IMR-90 (cell line): ENCODE measurements at regions not wholly inside any gene's neighbourhood (a gene's known extent, or its start where the extent isn't known, plus 50 kb on each side); places are given as distances from the start of the nearest gene placed in this dataset.

Source experiments
- ATAC-seq: fragments of 200-7000 bp; cut with Tn5 transposase; 2 replicates; pipeline ENCODE4 v1.9.1; 2020; ENCODE audit warnings: low read depth, mild to moderate bottlenecking, moderate library complexity
- BruUV-seq: library from RNA; stranded (reverse); fragments of 400-500 nt; replicated peaks from 2 replicates; lab custom pipeline; 2021; lab: Mats Ljungman, UMichigan
- CTCF ChIA-PET: fragments of 300-600 bp; formaldehyde crosslinking; extraction: SDS; loops from one replicate; lab custom pipeline; 2021; ENCODE audit warnings: antibody characterized with exemption; lab: Yijun Ruan, JAX
- POLR2A ChIA-PET: fragments of 300-600 bp; sonication (Branson Sonifier 250); formaldehyde crosslinking; loops from one replicate; lab custom pipeline; 2022; ENCODE audit warnings: antibody characterized with exemption; ENCODE audit not compliant: unreplicated experiment; lab: Charles Lee
- DNase-seq: peaks from one replicate; pipeline ENCODE4 v3.0.0; 2013
- H2AFZ ChIP-seq: replicated peaks from 2 replicates; pipeline ENCODE3; 2013; ENCODE audit warnings: low read length, mild to moderate bottlenecking; ENCODE audit not compliant: poor library complexity
- H2AK5ac ChIP-seq: 2 replicates; pipeline ENCODE4 v1.6.1; 2013; ENCODE audit warnings: low read depth, low read length, inconsistent platforms
- H2AK9ac ChIP-seq: replicated peaks from 2 replicates; pipeline ENCODE3; 2013; ENCODE audit warnings: mild to moderate bottlenecking, low read depth, low read length, moderate library complexity; ENCODE audit not compliant: poor library complexity
- H2BK120ac ChIP-seq: 2 replicates; pipeline ENCODE4 v1.6.1; 2013; ENCODE audit warnings: low read depth, low read length, inconsistent platforms
- H2BK15ac ChIP-seq: 3 replicates; pipeline ENCODE4 v1.6.1; 2013; ENCODE audit warnings: low read depth, low read length, inconsistent platforms
- H2BK20ac ChIP-seq: 2 replicates; pipeline ENCODE4 v1.6.1; 2013; ENCODE audit warnings: low read depth, mild to moderate bottlenecking, inconsistent platforms, low read length, moderate library complexity
- H2BK5ac ChIP-seq: 2 replicates; pipeline ENCODE4 v1.6.1; 2013; ENCODE audit warnings: mild to moderate bottlenecking, low read depth, low read length, inconsistent platforms; ENCODE audit not compliant: poor library complexity, severe bottlenecking
- H3K14ac ChIP-seq: replicated peaks from 2 replicates; pipeline ENCODE4 v1.6.1; 2013; ENCODE audit warnings: low read depth, low read length, inconsistent platforms
- H3K18ac ChIP-seq: 2 replicates; pipeline ENCODE4 v1.6.1; 2013; ENCODE audit warnings: low read depth, low read length, control low read depth
- H3K23ac ChIP-seq: 2 replicates; pipeline ENCODE4 v1.6.1; 2013; ENCODE audit warnings: low read depth, low read length, inconsistent platforms
- H3K27ac ChIP-seq: 2 replicates; pipeline ENCODE4 v1.5.1; 2013; ENCODE audit warnings: mild to moderate bottlenecking, control low read depth, low read length; ENCODE audit not compliant: insufficient read depth
- H3K27me3 ChIP-seq: 2 replicates; pipeline ENCODE4 v1.6.1; 2013; ENCODE audit warnings: low read length; ENCODE audit not compliant: control insufficient read depth, insufficient read depth
- H3K36me3 ChIP-seq: 2 replicates; pipeline ENCODE4 v1.6.1; 2013; ENCODE audit warnings: low read length, mixed read lengths; ENCODE audit not compliant: control insufficient read depth, insufficient read depth
- H3K4ac ChIP-seq: 2 replicates; pipeline ENCODE4 v1.6.1; 2013; ENCODE audit warnings: low read depth, low read length, inconsistent platforms
- H3K4me1 ChIP-seq: 2 replicates; pipeline ENCODE4 v1.6.1; 2013; ENCODE audit warnings: low read length, mixed read lengths; ENCODE audit not compliant: control insufficient read depth, insufficient read depth
- H3K4me2 ChIP-seq: 2 replicates; pipeline ENCODE4 v1.6.1; 2013; ENCODE audit warnings: low read depth, mild to moderate bottlenecking, control low read depth, low read length, moderate library complexity
- H3K4me3 ChIP-seq: 2 replicates; pipeline ENCODE4 v1.5.1; 2013; ENCODE audit warnings: low read depth, mild to moderate bottlenecking, control low read depth, low read length, moderate library complexity; ENCODE audit not compliant: insufficient read depth
- H3K56ac ChIP-seq: 2 replicates; pipeline ENCODE4 v1.6.1; 2013; ENCODE audit warnings: low read length, inconsistent platforms; ENCODE audit not compliant: insufficient read depth; ENCODE audit errors: extremely low read depth
- H3K79me1 ChIP-seq, 2 experiments: 2 replicates each; pipeline ENCODE4 v1.6.1; 2013; ENCODE audit warnings: low read length in 2 of 2, inconsistent platforms in 1 of 2, low read depth in 1 of 2
- H3K9ac ChIP-seq: 2 replicates; pipeline ENCODE4 v1.6.1; 2013; ENCODE audit warnings: low read depth, low read length, control low read depth
- H3K9me1 ChIP-seq: 2 replicates; pipeline ENCODE4 v1.6.1; 2013; ENCODE audit warnings: low read length, inconsistent platforms; ENCODE audit not compliant: insufficient read depth
- H3K9me3 ChIP-seq: 2 replicates; pipeline ENCODE4 v1.6.1; 2013; ENCODE audit warnings: low read length; ENCODE audit not compliant: control insufficient read depth, insufficient read depth
- H4K20me1 ChIP-seq: 2 replicates; pipeline ENCODE4 v1.6.1; 2013; ENCODE audit warnings: low read length, inconsistent platforms; ENCODE audit not compliant: insufficient read depth
- H4K5ac ChIP-seq: 2 replicates; pipeline ENCODE4 v1.6.1; 2013; ENCODE audit warnings: mild to moderate bottlenecking, low read depth, low read length, control low read depth
- H4K8ac ChIP-seq, 2 experiments: 2 replicates each; pipeline ENCODE4 v1.6.1; 2013; ENCODE audit warnings: low read depth in 2 of 2, low read length in 2 of 2, control low read depth in 1 of 2, inconsistent platforms in 1 of 2
- H4K91ac ChIP-seq: 2 replicates; pipeline ENCODE4 v1.6.1; 2013; ENCODE audit warnings: low read depth, low read length, inconsistent platforms; ENCODE audit not compliant: insufficient read depth
- BHLHE40 ChIP-seq: fragments of 150-350 bp; IDR thresholded peaks from 2 replicates; pipeline ENCODE4 v1.6.1; 2016; ENCODE audit warnings: mild to moderate bottlenecking, low read depth, low read length
- MAFK ChIP-seq: IDR thresholded peaks from 2 replicates; pipeline ENCODE4 v1.6.1; 2012; ENCODE audit warnings: low read depth, low read length, improper control_type of control experiment
- MAZ ChIP-seq: IDR thresholded peaks from 2 replicates; pipeline ENCODE4 v1.6.1; 2012; ENCODE audit warnings: low read depth, mild to moderate bottlenecking, low read length, improper control_type of control experiment, moderate library complexity, borderline replicate concordance
- MXI1 ChIP-seq: IDR thresholded peaks from 2 replicates; pipeline ENCODE4 v1.6.1; 2012; ENCODE audit warnings: low read depth, mild to moderate bottlenecking, low read length, moderate library complexity, borderline replicate concordance
- NFE2L2 ChIP-seq: fragments of 150-350 bp; IDR thresholded peaks from 2 replicates; pipeline ENCODE4 v1.6.1; 2016; ENCODE audit warnings: low read depth, mild to moderate bottlenecking, low read length
- POLR2A ChIP-seq: IDR thresholded peaks from 2 replicates; pipeline ENCODE4 v1.6.1; 2012; ENCODE audit warnings: mild to moderate bottlenecking, low read depth, low read length
- RFX5 ChIP-seq: IDR thresholded peaks from 2 replicates; pipeline ENCODE4 v1.8.0; 2012; ENCODE audit warnings: low read depth, mild to moderate bottlenecking, low read length, moderate library complexity
- SMC3 ChIP-seq: fragments of 150-350 bp; IDR thresholded peaks from 2 replicates; pipeline ENCODE4 v1.6.1; 2016; ENCODE audit warnings: low read depth, mild to moderate bottlenecking, antibody characterized with exemption, low read length, moderate library complexity
- USF2 ChIP-seq: fragments of 150-350 bp; IDR thresholded peaks from 2 replicates; pipeline ENCODE4 v1.6.1; 2017; ENCODE audit warnings: mild to moderate bottlenecking, antibody characterized with exemption, low read length, low read depth
- WGBS, 2 experiments: methylation state at CpG; one replicate each; pipeline versions ENCODE4 v1.1.5 to v1.1.7; 2013; ENCODE audit warnings: missing lambda C conversion rate in 2 of 2; ENCODE audit not compliant: insufficient read length in 1 of 2; ENCODE audit errors: extremely low coverage in 2 of 2; 5-methylcytosine and 5-hydroxymethylcytosine counted together
- dilution Hi-C: fragments of 300-500 bp; cut with HindIII; formaldehyde crosslinking; loops from one replicate; pipeline ENCODE4 v1.14.3; 2018; ENCODE audit warnings: low sequenced_read_pairs; ENCODE audit not compliant: unreplicated experiment
- in situ Hi-C: fragments of 300-500 bp; cut with MboI; formaldehyde crosslinking; loops from 3 replicates; pipeline ENCODE4 v1.14.3; 2019; ENCODE audit warnings: low sequenced_read_pairs, inconsistent platforms, mixed read lengths
- intact Hi-C: fragments of 100-400 bp; cut with micrococcal nuclease; formaldehyde crosslinking; loops from 2 replicates; pipeline ENCODE4 v1.10.0; 2022
- TF ChIP-seq, protein P1 (sequence below): fragments of 150-350 bp; IDR thresholded peaks from 2 replicates; pipeline ENCODE4 v1.6.1; 2016; ENCODE audit warnings: low read depth, mild to moderate bottlenecking, low read length, moderate library complexity, borderline replicate concordance

DNA sequence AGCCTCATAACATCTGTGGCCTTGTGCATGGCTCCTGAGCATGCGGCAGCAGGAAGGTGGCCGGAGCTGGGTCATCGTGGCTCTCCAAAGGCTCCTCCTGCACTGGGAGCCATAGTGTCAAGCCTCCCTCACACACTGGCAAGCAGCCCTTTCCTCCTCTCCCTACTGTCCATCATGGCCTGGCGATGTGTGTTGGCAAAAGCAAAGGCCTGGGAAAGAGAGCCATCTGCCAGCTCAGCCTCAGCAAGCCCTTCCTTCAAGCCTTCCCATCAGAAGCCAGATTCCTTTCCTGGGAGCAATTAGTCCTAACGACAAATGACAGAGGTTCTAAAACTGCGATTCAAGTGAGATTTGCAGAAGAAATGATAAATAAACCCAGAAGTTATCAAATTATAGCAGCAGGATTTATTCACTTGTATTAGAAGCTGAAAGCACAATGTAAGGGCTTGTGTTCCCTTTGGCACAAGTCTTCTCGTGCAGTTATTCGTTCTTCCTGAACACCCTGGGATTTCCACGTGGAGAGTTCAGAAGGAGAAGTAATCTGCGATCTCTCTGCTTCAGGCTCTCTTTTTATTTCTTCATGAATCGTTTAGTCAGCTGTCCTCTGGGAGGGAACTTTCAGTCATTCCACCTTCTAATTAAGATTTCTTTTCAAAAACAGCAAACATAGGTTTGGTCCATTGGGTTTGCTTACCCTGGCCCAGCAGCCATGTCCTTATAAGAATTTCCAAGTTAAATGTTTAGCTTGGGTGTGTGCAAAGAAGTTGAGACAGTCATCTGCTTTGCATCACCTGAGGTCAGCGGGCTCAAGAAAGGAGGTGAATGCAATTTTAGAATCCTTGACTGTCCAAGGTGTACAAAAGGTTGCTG is 110.3 kb upstream of the TMC3 start:
- Histone ChIP-seq H3K4me3 (no peak overlapping the region), H3K9ac (no peak overlapping the region), H4K8ac (no peak overlapping the region), H3K36me3 (no peaks in the 10 kb centered on the region), H3K4me1 (no peaks in the 10 kb centered on the region), H3K4me2 (no peak overlapping the region), H2AK5ac (no peak overlapping the region), H3K14ac (no peak overlapping the region), H3K18ac (no peak overlapping the region), H3K9me1 (0 out of 2 replicates have a peak, but pooled peaks cover 3% of the 10 kb centered on the region), H3K27ac (no peak overlapping the region), H4K91ac (no peak overlapping the region), H4K20me1 (no peaks in the 10 kb centered on the region), H2BK5ac (no peak overlapping the region), H3K23ac (no peak overlapping the region), H2AK9ac (peak overlapping the region; percentile 10), H2BK20ac (no peak overlapping the region), H3K4ac (no peak overlapping the region), H2BK120ac (no peak overlapping the region), H4K5ac (no peak overlapping the region), H2AFZ (no peak overlapping the region), H3K9me3 (no peaks in the 10 kb centered on the region), H3K79me1 (no peaks in the 10 kb centered on the region), H3K56ac (no peak overlapping the region), H2BK15ac (no peak overlapping the region), H3K27me3 (no peaks in the 10 kb centered on the region)
- DNase-seq, result no peak
- dilution Hi-C loops (no loop called here), in situ Hi-C loops (loop anchor here (5.0 kb wide), 1 partner anchor 713 kb away; no protein-coding TSS in a partner anchor), intact Hi-C loops (loop anchor here (5.0 kb wide), 1 partner anchor 158 kb away; no protein-coding TSS in a partner anchor)
- TF ChIP-seq RFX5, result no peak
- TF ChIP-seq USF2, result no peak
- TF ChIP-seq POLR2A, result no peak
- TF ChIP-seq BHLHE40, result no peak
- TF ChIP-seq, protein P1, sequence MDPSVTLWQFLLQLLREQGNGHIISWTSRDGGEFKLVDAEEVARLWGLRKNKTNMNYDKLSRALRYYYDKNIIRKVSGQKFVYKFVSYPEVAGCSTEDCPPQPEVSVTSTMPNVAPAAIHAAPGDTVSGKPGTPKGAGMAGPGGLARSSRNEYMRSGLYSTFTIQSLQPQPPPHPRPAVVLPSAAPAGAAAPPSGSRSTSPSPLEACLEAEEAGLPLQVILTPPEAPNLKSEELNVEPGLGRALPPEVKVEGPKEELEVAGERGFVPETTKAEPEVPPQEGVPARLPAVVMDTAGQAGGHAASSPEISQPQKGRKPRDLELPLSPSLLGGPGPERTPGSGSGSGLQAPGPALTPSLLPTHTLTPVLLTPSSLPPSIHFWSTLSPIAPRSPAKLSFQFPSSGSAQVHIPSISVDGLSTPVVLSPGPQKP, result no peak
- no peak for TF ChIP-seq MAFK
- TF ChIP-seq MXI1, result no peak
- no peak for TF ChIP-seq MAZ
- no peak for TF ChIP-seq NFE2L2
- no peak for TF ChIP-seq SMC3
- POLR2A ChIA-PET, result no interaction called here
- BruUV-seq, result no TSS peak
- no peak for ATAC-seq
- no CpG with 5 or more reads among the region's 12 CpGs for WGBS, 2 experiments
- CTCF ChIA-PET, result no interaction called here
